Testis (tissue), 2 donors: ENCODE measurements at regions not wholly inside any gene's neighbourhood (a gene's known extent, or its start where the extent isn't known, plus 50 kb on each side); places are given as distances from the start of the nearest gene placed in this dataset.

Experiments
- DNase-seq: peaks from one replicate; pipeline ENCODE4 v3.0.0-alpha.2; 2019
- H3K27ac ChIP-seq, 2 donors: fragments of 200-600 bp; sonication (generic); one replicate each; pipeline ENCODE4 v1.5.1; 2019
- H3K27me3 ChIP-seq: fragments of 200-600 bp; sonication (generic); one replicate; pipeline ENCODE4 v1.5.1; 2019
- H3K36me3 ChIP-seq: fragments of 200-600 bp; sonication (generic); one replicate; pipeline ENCODE4 v1.5.1; 2017; ENCODE audit warnings: low read depth; ENCODE audit errors: missing control alignments
- H3K4me1 ChIP-seq: fragments of 200-600 bp; sonication (generic); one replicate; pipeline ENCODE4 v1.5.1; 2019
- H3K4me3 ChIP-seq, 2 donors: fragments of 200-600 bp; sonication (generic); one replicate each; pipeline ENCODE4 v1.5.1; 2017 to 2019
- H3K9me3 ChIP-seq: fragments of 200-600 bp; sonication (generic); one replicate; pipeline ENCODE4 v1.5.1; 2017
- POLR2A ChIP-seq: fragments of 450-650 bp; IDR thresholded peaks from one replicate; pipeline ENCODE4 v1.6.1; 2017; ENCODE audit warnings: antibody characterized with exemption, mild to moderate bottlenecking, moderate library complexity
- WGBS, 2 donors: methylation state at CpG; one replicate each; pipeline ENCODE4 v1.1.5; 2018; 5-methylcytosine and 5-hydroxymethylcytosine counted together
- intact Hi-C: fragments of 100-400 bp; cut with DNase I; formaldehyde crosslinking; loops from one replicate; pipeline ENCODE4 v1.15.1; 2023; ENCODE audit warnings: low total_unique reads
- TF ChIP-seq, protein P1 (sequence below), 3 experiments: fragments of 450-650 bp in 2 of 3; fragments of 200-600 bp in 1 of 3; sonication (generic) in 1 of 3; IDR thresholded peaks; one replicate each; pipeline ENCODE4 v1.5.1; 2016 to 2019; ENCODE audit warnings: antibody characterized with exemption in 3 of 3, mild to moderate bottlenecking in 2 of 3, moderate library complexity in 1 of 3

- TF ChIP-seq POLR2A, result no peak
- TF ChIP-seq, protein P1, sequence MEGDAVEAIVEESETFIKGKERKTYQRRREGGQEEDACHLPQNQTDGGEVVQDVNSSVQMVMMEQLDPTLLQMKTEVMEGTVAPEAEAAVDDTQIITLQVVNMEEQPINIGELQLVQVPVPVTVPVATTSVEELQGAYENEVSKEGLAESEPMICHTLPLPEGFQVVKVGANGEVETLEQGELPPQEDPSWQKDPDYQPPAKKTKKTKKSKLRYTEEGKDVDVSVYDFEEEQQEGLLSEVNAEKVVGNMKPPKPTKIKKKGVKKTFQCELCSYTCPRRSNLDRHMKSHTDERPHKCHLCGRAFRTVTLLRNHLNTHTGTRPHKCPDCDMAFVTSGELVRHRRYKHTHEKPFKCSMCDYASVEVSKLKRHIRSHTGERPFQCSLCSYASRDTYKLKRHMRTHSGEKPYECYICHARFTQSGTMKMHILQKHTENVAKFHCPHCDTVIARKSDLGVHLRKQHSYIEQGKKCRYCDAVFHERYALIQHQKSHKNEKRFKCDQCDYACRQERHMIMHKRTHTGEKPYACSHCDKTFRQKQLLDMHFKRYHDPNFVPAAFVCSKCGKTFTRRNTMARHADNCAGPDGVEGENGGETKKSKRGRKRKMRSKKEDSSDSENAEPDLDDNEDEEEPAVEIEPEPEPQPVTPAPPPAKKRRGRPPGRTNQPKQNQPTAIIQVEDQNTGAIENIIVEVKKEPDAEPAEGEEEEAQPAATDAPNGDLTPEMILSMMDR (IDR thresholded peaks at IDR 0.05), result no peak
- no peaks in the 10 kb centered on the region for H3K27me3 ChIP-seq
- H3K4me1 ChIP-seq, result peaks cover 4% of the 10 kb centered on the region
- H3K36me3 ChIP-seq, result no peaks in the 10 kb centered on the region
- no peak overlapping the region for H3K27ac ChIP-seq
- no peak overlapping the region for H3K4me3 ChIP-seq
- DNase-seq, result no peak
- intact Hi-C loops, result no loop called here
- no peaks in the 10 kb centered on the region for H3K9me3 ChIP-seq
Observed at GRCh38 chr13:44268980-44269379, 104.6 kb upstream of the SERP2 start.

GRCh38 chr13:44270150-44270549 lies 103.5 kb upstream of the SERP2 start:
- Histone ChIP-seq H3K27ac (no peak overlapping the region), H3K36me3 (no peaks in the 10 kb centered on the region), H3K4me1 (peaks cover 4% of the 10 kb centered on the region), H3K9me3 (no peaks in the 10 kb centered on the region), H3K4me3 (no peak overlapping the region), H3K27me3 (no peaks in the 10 kb centered on the region)
- TF ChIP-seq, protein P1 (IDR thresholded peaks at IDR 0.05), result no peak
- no peak for TF ChIP-seq POLR2A
- DNase-seq, result no peak
- 93 to 94% methylated on average over 3 of the region's 3 CpGs for WGBS, 2 donors
- intact Hi-C loops, result no loop called here

GRCh38 chr13:44271031-44271455 lies 102.6 kb upstream of the SERP2 start:
- intact Hi-C loops, result no loop called here
- H3K4me1 ChIP-seq, result peaks cover 4% of the 10 kb centered on the region

DNA sequence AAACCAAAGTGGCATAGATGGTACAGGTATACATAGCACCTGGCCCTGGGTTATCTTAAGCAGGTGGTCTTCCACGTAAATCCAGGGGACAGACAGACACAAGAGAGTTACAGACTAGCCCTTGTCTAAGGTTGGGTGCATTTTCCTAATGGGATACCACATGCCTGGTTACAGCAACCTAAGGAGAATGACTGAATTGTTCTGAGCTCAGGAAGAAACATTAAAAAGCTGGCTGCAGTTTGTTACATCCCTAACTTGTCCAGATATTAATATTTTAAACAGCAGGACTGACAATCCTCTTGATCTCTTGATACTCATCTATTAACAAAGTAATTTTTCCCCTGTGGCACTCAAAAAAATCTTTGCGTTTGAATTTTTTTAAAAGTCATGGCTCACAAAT lies 102.2 kb upstream of the SERP2 start:
- no peaks in the 10 kb centered on the region for H3K36me3 ChIP-seq
- H3K27me3 ChIP-seq, result no peaks in the 10 kb centered on the region
- no peak for TF ChIP-seq POLR2A
- TF ChIP-seq, protein P1 (IDR thresholded peaks at IDR 0.05), result no peak
- DNase-seq, result no peak
- no peaks in the 10 kb centered on the region for H3K9me3 ChIP-seq
- no peak overlapping the region for H3K27ac ChIP-seq
- intact Hi-C loops, result no loop called here
- peaks cover 4% of the 10 kb centered on the region for H3K4me1 ChIP-seq
- 61 to 71% methylated on average over 2 of the region's 2 CpGs for WGBS, 2 donors
- no peak overlapping the region for H3K4me3 ChIP-seq

More at GRCh38 chr13:44271031-44271455, 102.6 kb upstream of the SERP2 start:
- Histone ChIP-seq H3K27me3 (no peaks in the 10 kb centered on the region), H3K9me3 (no peaks in the 10 kb centered on the region), H3K4me3 (no peak overlapping the region), H3K36me3 (no peaks in the 10 kb centered on the region), H3K27ac (no peak overlapping the region)
- TF ChIP-seq POLR2A, result no peak
- TF ChIP-seq, protein P1 (IDR thresholded peaks at IDR 0.05), result no peak
- no peak for DNase-seq
- WGBS, 2 donors, result 84 to 88% methylated on average over 4 of the region's 4 CpGs

GRCh38 chr13:44271915-44272341 lies 101.7 kb upstream of the SERP2 start:
- H3K27ac ChIP-seq, result no peak overlapping the region
- no peaks in the 10 kb centered on the region for H3K27me3 ChIP-seq
- H3K4me3 ChIP-seq, result no peak overlapping the region
- intact Hi-C loops, result no loop called here
- 64 to 65% methylated on average over 1 of the region's 1 CpG for WGBS, 2 donors
- TF ChIP-seq, protein P1 (IDR thresholded peaks at IDR 0.05), result no peak
- no peak for TF ChIP-seq POLR2A
- H3K4me1 ChIP-seq, result peaks cover 4% of the 10 kb centered on the region
- no peaks in the 10 kb centered on the region for H3K36me3 ChIP-seq
- DNase-seq, result no peak
- no peaks in the 10 kb centered on the region for H3K9me3 ChIP-seq
